PC-9 (cell line): ENCODE measurements at regions not wholly inside any gene's neighbourhood (a gene's known extent, or its start where the extent isn't known, plus 50 kb on each side); places are given as distances from the start of the nearest gene placed in this dataset.

Experiments used
- BruUV-seq: library from RNA; stranded (reverse); fragments of 400-500 nt; replicated peaks from 2 replicates; lab custom pipeline; 2021; lab: Mats Ljungman, UMichigan
- CTCF ChIA-PET: fragments of 300-600 bp; sonication (Branson Sonifier 250); formaldehyde crosslinking; loops from one replicate; lab custom pipeline; 2022; ENCODE audit warnings: antibody characterized with exemption; lab: Charles Lee
- POLR2A ChIA-PET: fragments of 300-600 bp; sonication (Branson Sonifier 250); formaldehyde crosslinking; loops from one replicate; lab custom pipeline; 2022; ENCODE audit warnings: antibody characterized with exemption; ENCODE audit not compliant: unreplicated experiment; lab: Charles Lee
- DNase-seq, 2 experiments: peaks; one replicate each; pipeline versions ENCODE4 v3.0.0 to v3.0.0-alpha.2; 2015 to 2022; ENCODE audit warnings: mixed read lengths in 1 of 2
- H2AFZ ChIP-seq: fragments of 200-600 bp; sonication (generic); 2 replicates; pipeline ENCODE4 v1.8.1; 2017; ENCODE audit warnings: antibody characterized with exemption
- H3F3A ChIP-seq: fragments of 200-600 bp; sonication (generic); 2 replicates; pipeline ENCODE4 v1.8.1; 2017; ENCODE audit warnings: antibody characterized with exemption, mild to moderate bottlenecking, low read depth; ENCODE audit not compliant: insufficient read depth
- H3K27ac ChIP-seq: fragments of 200-600 bp; sonication (generic); 2 replicates; pipeline ENCODE4 v1.6.1; 2016; ENCODE audit warnings: mixed run types
- H3K27me3 ChIP-seq: fragments of 200-600 bp; sonication (generic); 2 replicates; pipeline ENCODE4 v1.6.1; 2016; ENCODE audit warnings: low read depth, mixed run types; ENCODE audit not compliant: insufficient read depth
- H3K36me3 ChIP-seq: fragments of 200-600 bp; sonication (generic); 2 replicates; pipeline ENCODE4 v1.6.1; 2016; ENCODE audit warnings: low read depth, mixed run types
- H3K4me1 ChIP-seq: fragments of 200-600 bp; sonication (generic); replicated peaks from 2 replicates; pipeline ENCODE4 v1.6.1; 2016; ENCODE audit warnings: mixed run types; ENCODE audit not compliant: insufficient read depth
- H3K4me2 ChIP-seq: fragments of 200-600 bp; sonication (generic); 2 replicates; pipeline ENCODE4 v1.6.1; 2017; ENCODE audit warnings: mixed run types
- H3K4me3 ChIP-seq: fragments of 200-600 bp; sonication (generic); 2 replicates; pipeline ENCODE4 v1.6.1; 2016; ENCODE audit warnings: mixed run types
- H3K79me2 ChIP-seq: fragments of 200-600 bp; sonication (generic); 2 replicates; pipeline ENCODE4 v1.6.1; 2017; ENCODE audit warnings: low read depth, mixed run types
- H3K9me2 ChIP-seq: fragments of 200-600 bp; sonication (generic); 2 replicates; pipeline ENCODE4 v1.8.1; 2017; ENCODE audit warnings: mild to moderate bottlenecking; ENCODE audit not compliant: insufficient read depth
- H3K9me3 ChIP-seq: fragments of 200-600 bp; sonication (generic); 2 replicates; pipeline ENCODE4 v1.8.1; 2016; ENCODE audit warnings: low read depth; ENCODE audit not compliant: insufficient read depth
- H4K20me1 ChIP-seq: fragments of 200-600 bp; sonication (generic); 2 replicates; pipeline ENCODE4 v1.8.1; 2017; ENCODE audit not compliant: insufficient read depth
- CTCF ChIP-seq: fragments of 200-600 bp; sonication (generic); conservative IDR thresholded peaks from 2 replicates; pipeline ENCODE4 v1.6.1; 2017; ENCODE audit warnings: mixed run types, antibody characterized with exemption, mild to moderate bottlenecking, moderate library complexity
- EZH2 ChIP-seq: fragments of 200-600 bp; sonication (generic); IDR thresholded peaks from 2 replicates; pipeline ENCODE4 v1.8.0; 2017; ENCODE audit warnings: antibody characterized with exemption, low read depth
- intact Hi-C: fragments of 100-400 bp; cut with micrococcal nuclease; formaldehyde crosslinking; loops from one replicate; pipeline ENCODE4 v1.10.0; 2022; ENCODE audit not compliant: unreplicated experiment

- no peaks in the 10 kb centered on the region for H3F3A ChIP-seq
- H3K36me3 ChIP-seq = no peaks in the 10 kb centered on the region
- no peak overlapping the region for H3K4me3 ChIP-seq
- H3K9me2 ChIP-seq = no peaks in the 10 kb centered on the region
- no peak overlapping the region for H2AFZ ChIP-seq
- POLR2A ChIA-PET = no interaction called here
- H3K27me3 ChIP-seq = peaks cover 94% of the 10 kb centered on the region
- H4K20me1 ChIP-seq = no peaks in the 10 kb centered on the region
- CTCF ChIA-PET = no interaction called here
- H3K4me1 ChIP-seq = no peaks in the 10 kb centered on the region
- no peak overlapping the region for H3K4me2 ChIP-seq
- H3K9me3 ChIP-seq = no peaks in the 10 kb centered on the region
- BruUV-seq = no TSS peak
- H3K27ac ChIP-seq = no peak overlapping the region
- H3K79me2 ChIP-seq = no peaks in the 10 kb centered on the region
- TF ChIP-seq CTCF = no peak
- no peak for TF ChIP-seq EZH2
- intact Hi-C loops = no loop called here
- no peak for DNase-seq
Measured at GRCh38 chr16:86649875-86650274, 71.5 kb downstream of the FOXL1 start.

GRCh38 chr16:86651013-86651627, 72.8 kb downstream of the FOXL1 start:
- no peaks in the 10 kb centered on the region for H3F3A ChIP-seq
- no peak overlapping the region for H3K4me2 ChIP-seq
- H3K4me1 ChIP-seq = no peaks in the 10 kb centered on the region
- no peaks in the 10 kb centered on the region for H4K20me1 ChIP-seq
- CTCF ChIA-PET = no interaction called here
- H3K9me2 ChIP-seq = no peaks in the 10 kb centered on the region
- intact Hi-C loops = no loop called here
- no peak overlapping the region for H3K27ac ChIP-seq
- no peak overlapping the region for H3K4me3 ChIP-seq
- POLR2A ChIA-PET = no interaction called here
- peaks cover 91% of the 10 kb centered on the region for H3K27me3 ChIP-seq
- H3K79me2 ChIP-seq = no peaks in the 10 kb centered on the region
- H3K9me3 ChIP-seq = no peaks in the 10 kb centered on the region
- no peak for DNase-seq
- no peak for TF ChIP-seq EZH2
- no peak for TF ChIP-seq CTCF
- no peak overlapping the region for H2AFZ ChIP-seq
- BruUV-seq = no TSS peak
- H3K36me3 ChIP-seq = no peaks in the 10 kb centered on the region

- CTCF ChIA-PET = no interaction called here
- Histone ChIP-seq H3K27me3 (peaks cover 91% of the 10 kb centered on the region), H3K9me3 (no peaks in the 10 kb centered on the region), H3K9me2 (no peaks in the 10 kb centered on the region), H2AFZ (no peak overlapping the region), H3K4me3 (no peak overlapping the region), H3F3A (no peaks in the 10 kb centered on the region), H4K20me1 (no peaks in the 10 kb centered on the region), H3K79me2 (no peaks in the 10 kb centered on the region), H3K4me2 (no peak overlapping the region), H3K27ac (no peak overlapping the region), H3K36me3 (no peaks in the 10 kb centered on the region), H3K4me1 (no peaks in the 10 kb centered on the region)
- DNase-seq = no peak
- intact Hi-C loops = no loop called here
- TF ChIP-seq CTCF (no peak), EZH2 (no peak)
- BruUV-seq = no TSS peak
- POLR2A ChIA-PET = no interaction called here
Measured at GRCh38 chr16:86651823-86652222, 73.5 kb downstream of the FOXL1 start.
